SH-SY5Y (cell line): ENCODE measurements at regions not wholly inside any gene's neighbourhood (a gene's known extent, or its start where the extent isn't known, plus 50 kb on each side); places are given as distances from the start of the nearest gene placed in this dataset.

Experiments used
- GATA2 ChIP-seq: IDR thresholded peaks from 2 replicates; pipeline ENCODE4 v1.6.1; 2011; ENCODE audit warnings: mild to moderate bottlenecking, low read depth, low read length
- GATA3 ChIP-seq: IDR thresholded peaks from 2 replicates; pipeline ENCODE4 v1.6.1; 2011; ENCODE audit warnings: low read depth, mild to moderate bottlenecking, low read length, moderate library complexity

DNA sequence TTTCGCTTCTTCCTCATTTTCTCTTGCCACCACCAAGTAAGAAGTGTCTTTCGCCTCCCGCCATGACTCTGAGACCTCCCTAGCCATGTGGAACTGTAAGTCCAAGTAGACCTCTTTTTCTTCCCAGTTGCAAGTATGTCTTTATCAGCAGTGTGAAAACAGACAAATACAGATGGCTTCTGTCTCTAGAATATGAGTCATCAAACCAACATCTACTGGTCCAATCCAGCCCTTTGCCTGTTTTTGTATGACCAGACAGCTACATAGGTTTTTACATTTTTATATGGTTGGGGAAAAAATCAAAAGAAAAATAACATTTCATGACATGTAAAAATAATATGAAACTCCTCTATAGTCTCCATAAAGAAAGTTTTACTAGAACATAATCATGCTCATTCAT, 118.7 kb upstream of the PTPRG start:
- TF ChIP-seq GATA2 (no peak), GATA3 (no peak)
